GM13977 (cell line): ENCODE measurements at regions not wholly inside any gene's neighbourhood (a gene's known extent, or its start where the extent isn't known, plus 50 kb on each side); places are given as distances from the start of the nearest gene placed in this dataset.

Source experiments
- DNase-seq: peaks from one replicate; pipeline ENCODE4 v3.0.0; 2012; ENCODE audit warnings: low spot score
- in situ Hi-C: fragments of 300-500 bp; cut with MboI; formaldehyde crosslinking; loops from one replicate; pipeline ENCODE4 v1.12.0; 2022; ENCODE audit warnings: low sequenced_read_pairs, low pct_unique_long_range_greater_than_20kb, mixed read lengths, inconsistent platforms; ENCODE audit not compliant: unreplicated experiment
- TF ChIP-seq, protein P1 (sequence below): IDR thresholded peaks from 2 replicates; pipeline ENCODE4 v1.5.1; 2012; ENCODE audit warnings: mild to moderate bottlenecking, control low read depth; ENCODE audit not compliant: insufficient read depth; ENCODE audit errors: extremely low read depth, missing control alignments

DNA sequence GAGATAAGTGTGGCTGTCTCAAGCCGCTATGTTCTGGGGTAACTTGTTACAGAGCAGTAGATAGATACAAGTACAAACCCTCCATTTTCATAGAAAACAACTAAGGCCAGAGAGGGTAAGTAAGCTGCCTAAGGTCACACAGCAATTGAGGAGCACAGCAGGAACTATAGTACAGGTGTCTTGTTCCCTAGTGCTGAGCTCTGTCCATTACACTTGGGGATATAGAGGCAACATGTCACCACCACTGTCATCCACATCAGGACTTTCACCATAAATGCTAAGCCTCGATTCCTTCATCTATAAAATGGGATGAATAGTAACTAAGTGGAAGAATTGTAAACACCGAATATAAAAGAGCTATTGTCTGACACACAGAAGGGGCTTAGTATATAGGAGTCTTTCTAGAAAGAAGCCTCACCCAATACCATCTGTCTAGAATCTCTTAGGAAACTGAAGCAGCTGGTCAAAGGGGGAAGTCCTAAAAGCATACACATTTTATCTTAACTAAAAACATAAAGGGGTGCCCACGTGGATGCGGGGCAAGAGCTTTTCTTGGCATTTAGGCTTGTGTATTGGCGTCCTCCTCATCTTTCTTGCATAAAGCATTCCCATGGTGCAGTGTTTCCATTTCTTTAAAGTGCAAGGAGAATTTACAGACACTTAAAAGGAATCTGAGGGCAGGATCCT lies 93.8 kb upstream of the ALX4 start:
- TF ChIP-seq, protein P1, sequence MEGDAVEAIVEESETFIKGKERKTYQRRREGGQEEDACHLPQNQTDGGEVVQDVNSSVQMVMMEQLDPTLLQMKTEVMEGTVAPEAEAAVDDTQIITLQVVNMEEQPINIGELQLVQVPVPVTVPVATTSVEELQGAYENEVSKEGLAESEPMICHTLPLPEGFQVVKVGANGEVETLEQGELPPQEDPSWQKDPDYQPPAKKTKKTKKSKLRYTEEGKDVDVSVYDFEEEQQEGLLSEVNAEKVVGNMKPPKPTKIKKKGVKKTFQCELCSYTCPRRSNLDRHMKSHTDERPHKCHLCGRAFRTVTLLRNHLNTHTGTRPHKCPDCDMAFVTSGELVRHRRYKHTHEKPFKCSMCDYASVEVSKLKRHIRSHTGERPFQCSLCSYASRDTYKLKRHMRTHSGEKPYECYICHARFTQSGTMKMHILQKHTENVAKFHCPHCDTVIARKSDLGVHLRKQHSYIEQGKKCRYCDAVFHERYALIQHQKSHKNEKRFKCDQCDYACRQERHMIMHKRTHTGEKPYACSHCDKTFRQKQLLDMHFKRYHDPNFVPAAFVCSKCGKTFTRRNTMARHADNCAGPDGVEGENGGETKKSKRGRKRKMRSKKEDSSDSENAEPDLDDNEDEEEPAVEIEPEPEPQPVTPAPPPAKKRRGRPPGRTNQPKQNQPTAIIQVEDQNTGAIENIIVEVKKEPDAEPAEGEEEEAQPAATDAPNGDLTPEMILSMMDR, result no peak
- DNase-seq, result no peak
- in situ Hi-C loops, result no loop called here

DNA sequence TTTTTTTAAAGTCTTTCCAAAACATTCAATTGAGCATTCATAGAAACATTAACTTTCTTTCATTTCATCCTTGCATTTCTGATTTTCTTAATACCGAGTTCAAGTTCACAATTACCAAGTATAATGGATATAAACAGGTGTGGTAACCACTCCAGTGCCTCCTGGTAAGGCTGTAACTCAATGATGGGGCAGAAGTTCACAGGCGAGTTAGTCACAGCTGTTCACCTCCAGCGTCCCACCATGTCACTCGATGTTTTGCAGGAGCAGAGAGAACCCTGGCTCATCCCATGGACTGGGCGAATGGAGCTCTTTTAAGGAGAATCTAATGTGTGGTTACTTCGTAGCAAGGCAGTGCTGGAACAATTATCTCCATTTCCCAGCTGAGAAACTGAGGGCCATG lies 94.4 kb upstream of the ALX4 start:
- in situ Hi-C loops, result no loop called here
- TF ChIP-seq, protein P1, result no peak
- no peak for DNase-seq

DNA sequence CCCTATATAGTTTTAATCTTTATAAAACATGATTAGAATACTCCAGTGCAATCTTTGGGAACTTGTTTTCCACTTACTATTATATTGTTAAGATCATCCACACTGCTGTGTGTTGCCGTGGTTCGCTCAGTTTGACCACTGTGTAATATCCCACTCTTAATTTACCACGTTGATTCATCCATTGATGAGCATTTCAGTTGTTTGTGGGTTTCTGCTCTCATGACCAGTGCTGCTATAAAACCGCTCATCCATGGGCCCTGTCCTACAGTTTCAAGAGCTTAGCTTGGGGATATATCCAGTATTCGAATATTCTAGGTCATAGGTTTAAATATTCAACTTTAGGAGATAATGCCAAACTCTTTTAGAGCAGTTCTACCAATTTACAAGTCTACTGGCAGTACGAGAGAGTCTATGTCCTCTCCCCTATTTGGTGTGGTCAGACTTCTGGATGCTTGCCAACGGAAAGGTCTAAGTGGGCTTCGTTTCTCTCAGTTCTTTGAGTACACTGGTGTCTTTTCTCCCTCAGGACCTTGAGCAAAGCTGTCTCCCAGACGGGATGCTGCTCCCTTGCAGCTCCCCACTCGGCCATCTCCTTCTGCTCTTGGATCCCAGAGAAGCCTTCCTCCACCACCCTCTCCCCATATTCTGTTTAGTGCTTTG lies 94.9 kb upstream of the ALX4 start:
- no peak for DNase-seq
- in situ Hi-C loops, result no loop called here

DNA sequence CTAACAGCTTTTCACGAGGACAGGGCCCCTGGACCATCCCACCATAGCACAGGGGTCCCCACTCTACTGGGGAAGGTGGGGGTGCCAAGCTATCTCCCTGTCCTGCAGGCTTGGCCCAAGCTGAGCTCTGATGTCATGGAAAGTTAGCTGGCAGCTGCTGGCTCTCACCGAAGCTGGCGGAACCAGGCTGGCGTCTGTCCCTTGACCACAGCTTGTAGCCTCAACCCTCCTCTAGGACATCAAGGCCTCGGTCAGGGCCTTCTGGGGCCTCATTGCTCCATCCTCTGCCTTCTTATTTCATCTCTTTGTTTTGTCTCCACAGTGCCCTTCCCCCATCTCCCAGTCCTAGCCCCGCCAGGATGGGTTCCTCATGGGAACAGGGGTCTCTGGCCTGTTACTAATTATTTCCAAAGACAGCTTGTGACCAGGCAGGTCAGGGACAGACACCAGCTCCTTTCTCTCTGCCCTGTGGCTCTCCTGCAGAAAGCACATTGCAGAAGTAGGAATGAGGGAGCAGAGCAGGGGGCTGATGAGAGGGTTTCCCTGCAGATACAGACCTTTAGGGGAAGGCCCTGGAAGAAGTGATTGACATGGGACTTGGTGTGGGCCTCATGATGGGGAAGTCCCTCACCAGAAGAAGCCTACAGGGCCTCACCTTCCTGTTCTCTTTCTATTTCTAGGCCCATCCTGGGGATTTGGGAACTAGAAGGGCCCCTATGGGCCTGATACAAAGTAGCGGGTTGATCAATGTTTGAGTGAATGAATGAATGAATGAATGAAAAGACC lies 97.5 kb upstream of the ALX4 start:
- in situ Hi-C loops, result no loop called here
- TF ChIP-seq, protein P1, result no peak
- no peak for DNase-seq

More for the DNA sequence above, 94.9 kb upstream of the ALX4 start:
- TF ChIP-seq, protein P1, result no peak

DNA sequence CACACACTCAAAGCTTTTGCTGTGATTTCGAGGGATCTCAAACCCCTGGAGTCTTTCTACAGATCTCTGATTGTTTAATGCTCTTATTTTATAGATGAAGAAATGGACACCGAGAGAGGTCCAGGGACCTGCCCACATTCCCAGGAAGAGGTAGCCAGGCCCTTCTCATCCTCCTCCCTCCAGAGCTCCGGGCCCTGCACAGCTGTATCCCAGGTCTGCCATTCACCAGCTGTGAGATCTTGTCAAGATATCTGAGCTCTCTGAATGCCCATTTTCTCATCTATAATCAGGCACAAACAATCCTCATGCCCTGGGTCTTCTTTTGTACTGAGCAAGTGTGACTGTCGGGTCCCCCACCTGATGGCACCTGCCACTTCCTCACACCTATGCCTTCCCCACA lies 98.2 kb upstream of the ALX4 start:
- TF ChIP-seq, protein P1, result no peak
- DNase-seq, result no peak
- in situ Hi-C loops, result no loop called here

DNA sequence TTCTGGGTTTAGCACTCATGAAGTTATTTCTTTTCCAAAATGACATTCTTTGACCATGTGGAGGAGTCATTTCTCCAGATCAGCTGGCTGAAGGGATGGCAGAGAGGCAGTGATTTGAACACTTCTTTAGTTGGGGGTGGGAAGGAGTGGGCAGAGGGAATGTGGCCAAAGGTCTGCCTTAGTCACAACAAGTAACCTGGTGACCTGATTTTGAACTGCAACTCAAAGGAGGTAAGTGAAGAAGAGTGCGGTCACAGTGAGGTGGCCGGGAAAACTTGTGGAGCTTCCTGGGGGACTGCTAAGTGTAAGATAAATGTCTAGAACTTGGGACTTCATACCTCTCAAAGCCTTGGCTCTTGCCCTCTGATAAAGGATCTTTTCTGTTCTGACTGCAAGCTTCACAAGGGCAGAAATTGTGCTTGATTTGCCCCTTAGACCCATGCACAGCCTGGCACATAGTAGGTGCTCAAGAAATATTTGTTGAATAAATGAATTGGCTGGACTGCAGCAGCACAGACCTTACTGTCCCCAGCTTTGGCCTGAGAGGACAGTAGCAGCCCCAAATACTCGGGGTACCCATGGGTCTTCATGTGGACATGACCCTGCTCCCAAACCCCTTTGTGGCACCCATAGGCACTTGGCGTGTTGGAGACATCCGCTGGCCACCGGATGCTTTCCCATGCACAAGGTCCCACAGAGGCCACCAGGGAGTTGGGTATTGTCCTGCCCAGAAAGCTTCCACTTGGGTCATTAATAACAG lies 99.0 kb upstream of the ALX4 start:
- in situ Hi-C loops, result no loop called here
- TF ChIP-seq, protein P1, result no peak

More for the DNA sequence above, 99.0 kb upstream of the ALX4 start:
- DNase-seq, result no peak
